ENCODE measurements at regions not wholly inside any gene's neighbourhood (a gene's known extent, or its start where the extent isn't known, plus 50 kb on each side); places are given as distances from the start of the nearest gene placed in this dataset.

- TF ChIP-seq CTCF (IDR thresholded peaks at IDR 0.05): no peak
- no peak for TF ChIP-seq ZFX (IDR thresholded peaks at IDR 0.05; ENCODE audit: borderline replicate concordance)
Measured at GRCh38 chr18:28690836-28691495, 514.0 kb upstream of the CDH2 start.
